ENCODE measurements at regions not wholly inside any gene's neighbourhood (a gene's known extent, or its start where the extent isn't known, plus 50 kb on each side); places are given as distances from the start of the nearest gene placed in this dataset.

- TF ChIP-seq GATA3 (IDR thresholded peaks at IDR 0.05; ENCODE audit: low read depth, low read length) (no peak), GATA2 (IDR thresholded peaks at IDR 0.05; ENCODE audit: low read depth, low read length) (no peak)
These were observed 329.3 kb upstream of the NOCT start for GRCh38 chr4:138686106-138686835.

GRCh38 chr4:138685316-138685715, 330.3 kb upstream of the NOCT start:
- no peak for TF ChIP-seq GATA2 (IDR thresholded peaks at IDR 0.05; ENCODE audit: low read depth, low read length)
- TF ChIP-seq GATA3 (IDR thresholded peaks at IDR 0.05; ENCODE audit: low read depth, low read length), result no peak

- TF ChIP-seq GATA3 (IDR thresholded peaks at IDR 0.05; ENCODE audit: low read depth, low read length) (no peak), GATA2 (IDR thresholded peaks at IDR 0.05; ENCODE audit: low read depth, low read length) (peak; percentile 25; the same call in 1 of the 2 replicates)
These were observed 334.5 kb upstream of the NOCT start for GRCh38 chr4:138680989-138681604.

GRCh38 chr4:138680256-138680655, 335.3 kb upstream of the NOCT start:
- TF ChIP-seq GATA2 (IDR thresholded peaks at IDR 0.05; ENCODE audit: low read depth, low read length) (no peak), GATA3 (IDR thresholded peaks at IDR 0.05; ENCODE audit: low read depth, low read length) (no peak)

- TF ChIP-seq GATA2 (IDR thresholded peaks at IDR 0.05; ENCODE audit: low read depth, low read length), result no peak
- TF ChIP-seq GATA3 (IDR thresholded peaks at IDR 0.05; ENCODE audit: low read depth, low read length), result no peak
These were observed 336.4 kb upstream of the NOCT start for GRCh38 chr4:138678985-138679746.

GRCh38 chr4:138677748-138678147, 337.8 kb upstream of the NOCT start:
- TF ChIP-seq GATA2 (IDR thresholded peaks at IDR 0.05; ENCODE audit: low read depth, low read length), result no peak
- no peak for TF ChIP-seq GATA3 (IDR thresholded peaks at IDR 0.05; ENCODE audit: low read depth, low read length)

GRCh38 chr4:138677212-138677611, 338.4 kb upstream of the NOCT start:
- no peak for TF ChIP-seq GATA3 (IDR thresholded peaks at IDR 0.05; ENCODE audit: low read depth, low read length)

- TF ChIP-seq GATA3 (IDR thresholded peaks at IDR 0.05; ENCODE audit: low read depth, low read length), result no peak
- TF ChIP-seq GATA2 (IDR thresholded peaks at IDR 0.05; ENCODE audit: low read depth, low read length), result no peak
These were observed 339.9 kb upstream of the NOCT start for GRCh38 chr4:138675685-138676084.

- TF ChIP-seq GATA3 (IDR thresholded peaks at IDR 0.05; ENCODE audit: low read depth, low read length), result no peak
- TF ChIP-seq GATA2 (IDR thresholded peaks at IDR 0.05; ENCODE audit: low read depth, low read length), result no peak
These were observed 341.4 kb upstream of the NOCT start for GRCh38 chr4:138674209-138674608.

- TF ChIP-seq GATA2 (IDR thresholded peaks at IDR 0.05; ENCODE audit: low read depth, low read length), result no peak
- TF ChIP-seq GATA3 (IDR thresholded peaks at IDR 0.05; ENCODE audit: low read depth, low read length), result no peak
These were observed 342.5 kb upstream of the NOCT start for GRCh38 chr4:138673053-138673452.

- no peak for TF ChIP-seq GATA2 (IDR thresholded peaks at IDR 0.05; ENCODE audit: low read depth, low read length)
- TF ChIP-seq GATA3 (IDR thresholded peaks at IDR 0.05; ENCODE audit: low read depth, low read length), result no peak
These were observed 343.1 kb upstream of the NOCT start for GRCh38 chr4:138672393-138672976.

- TF ChIP-seq GATA3 (IDR thresholded peaks at IDR 0.05; ENCODE audit: low read depth, low read length) (no peak), GATA2 (IDR thresholded peaks at IDR 0.05; ENCODE audit: low read depth, low read length) (no peak)
These were observed 343.9 kb upstream of the NOCT start for GRCh38 chr4:138671606-138672084.

- no peak for TF ChIP-seq GATA2 (IDR thresholded peaks at IDR 0.05; ENCODE audit: low read depth, low read length)
- no peak for TF ChIP-seq GATA3 (IDR thresholded peaks at IDR 0.05; ENCODE audit: low read depth, low read length)
These were observed 344.5 kb upstream of the NOCT start for GRCh38 chr4:138671106-138671505.

GRCh38 chr4:138670681-138671080, 344.9 kb upstream of the NOCT start:
- TF ChIP-seq GATA2 (IDR thresholded peaks at IDR 0.05; ENCODE audit: low read depth, low read length), result no peak
- no peak for TF ChIP-seq GATA3 (IDR thresholded peaks at IDR 0.05; ENCODE audit: low read depth, low read length)

All from SH-SY5Y (cell line).